ENCODE measurements at regions not wholly inside any gene's neighbourhood (a gene's known extent, or its start where the extent isn't known, plus 50 kb on each side); places are given as distances from the start of the nearest gene placed in this dataset.
"Not testable (repeated sequence)": the region's sequence is repeated elsewhere in the genome, so short reads cannot be mapped to it uniquely, and the experiment has no call there.

DNA sequence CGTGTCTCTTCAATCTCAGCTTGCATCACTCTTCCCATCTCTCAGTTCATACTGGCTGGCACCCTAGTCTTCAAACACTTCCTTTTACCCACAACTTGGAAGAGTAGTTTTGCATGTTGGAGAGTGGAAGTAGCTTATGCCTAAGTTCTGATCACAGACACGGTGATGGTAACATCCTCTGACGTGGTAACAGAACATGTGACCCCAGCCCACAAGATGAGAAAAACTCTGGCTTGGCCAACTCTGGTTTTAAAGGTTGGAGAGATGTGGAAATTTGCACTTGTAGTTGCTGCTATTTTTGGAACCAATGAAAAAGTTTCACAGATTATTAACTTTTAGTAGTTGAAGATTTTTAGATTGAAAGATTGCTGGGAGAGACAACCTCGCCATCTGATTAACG lies 155.4 kb upstream of the SLC35G4 start:
- no peak for DNase-seq

DNA sequence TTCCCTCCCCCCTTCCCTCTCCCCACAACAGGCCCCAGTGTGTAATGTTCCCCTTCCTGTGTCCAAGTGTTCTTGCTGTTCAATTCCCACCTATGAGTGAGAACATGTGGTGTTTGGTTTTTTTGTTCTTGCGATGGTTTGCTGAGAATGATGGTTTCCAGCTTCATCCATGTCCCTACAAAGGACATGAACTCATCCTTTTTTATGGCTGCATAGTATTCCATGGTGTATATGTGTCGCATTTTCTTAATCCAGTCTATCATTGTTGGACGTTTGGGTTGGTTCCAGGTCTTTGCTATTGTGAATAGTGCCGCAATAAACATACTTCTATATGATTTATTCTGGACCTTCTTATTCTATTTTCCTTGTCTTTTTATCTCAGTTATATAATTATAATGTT lies 165.2 kb upstream of the SLC35G4 start:
- DNase-seq, result not testable (repeated sequence)

DNA sequence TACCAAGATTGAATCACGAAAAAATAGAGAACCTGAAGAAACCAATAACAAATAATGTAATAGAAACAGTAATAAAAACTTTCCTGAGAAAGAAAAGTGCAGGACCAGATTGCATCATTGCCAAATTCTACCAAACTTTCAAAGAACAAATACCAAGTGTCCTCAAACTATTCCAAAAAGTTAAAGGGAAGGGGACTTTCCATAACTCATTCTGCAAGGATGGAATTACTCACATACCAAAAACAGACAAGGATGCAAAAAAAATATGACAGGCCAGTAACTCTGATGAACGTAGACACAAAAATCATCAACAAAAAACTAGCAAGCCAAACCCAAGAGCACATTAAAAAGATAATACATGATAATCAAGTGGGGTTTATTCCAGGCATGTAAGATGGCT lies 172.3 kb upstream of the SLC35G4 start:
- DNase-seq, result no peak

DNA sequence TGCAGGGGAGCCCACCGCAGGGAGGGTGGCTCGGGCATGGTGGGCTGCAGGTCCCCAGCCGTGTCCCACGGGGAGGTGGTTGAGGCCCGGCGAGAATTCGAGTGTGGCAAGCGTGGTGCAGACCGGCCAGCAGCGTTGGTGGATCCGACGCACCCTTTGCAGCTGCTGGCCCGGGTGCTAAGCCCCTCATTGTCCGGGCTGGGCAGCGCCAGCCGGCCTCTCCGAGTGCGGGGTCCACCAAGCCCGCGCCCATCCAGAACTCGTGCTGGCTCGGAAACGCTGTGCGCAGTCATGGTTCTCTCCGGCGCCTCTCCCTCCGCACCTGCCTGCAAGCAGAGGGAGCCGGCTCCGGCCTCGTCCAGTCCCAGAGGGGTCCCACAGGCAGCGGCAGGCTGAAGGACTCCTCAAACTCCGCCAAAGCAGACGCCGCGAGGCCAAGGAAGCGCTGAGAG lies 177.0 kb upstream of the SLC35G4 start:
- no peak for DNase-seq

DNA sequence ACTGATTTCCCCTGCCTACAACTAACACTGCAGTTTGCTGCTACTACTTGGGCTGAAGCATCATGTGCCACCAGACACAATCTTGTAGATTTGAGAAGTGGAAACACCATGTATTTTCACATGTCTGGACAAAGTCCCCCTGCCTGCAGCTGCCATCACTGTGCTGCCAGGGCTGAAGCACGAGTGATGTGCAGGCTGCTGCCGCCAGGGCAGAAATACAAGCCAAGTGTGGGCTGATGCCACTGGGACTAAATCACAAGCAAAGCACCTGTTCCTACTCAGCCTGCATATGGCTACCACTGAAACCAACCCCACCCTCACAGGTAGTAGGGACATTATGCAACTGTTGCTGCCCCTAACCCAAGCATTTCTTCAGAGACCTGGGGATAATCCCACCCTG lies 179.5 kb upstream of the SLC35G4 start:
- no peak for DNase-seq

DNA sequence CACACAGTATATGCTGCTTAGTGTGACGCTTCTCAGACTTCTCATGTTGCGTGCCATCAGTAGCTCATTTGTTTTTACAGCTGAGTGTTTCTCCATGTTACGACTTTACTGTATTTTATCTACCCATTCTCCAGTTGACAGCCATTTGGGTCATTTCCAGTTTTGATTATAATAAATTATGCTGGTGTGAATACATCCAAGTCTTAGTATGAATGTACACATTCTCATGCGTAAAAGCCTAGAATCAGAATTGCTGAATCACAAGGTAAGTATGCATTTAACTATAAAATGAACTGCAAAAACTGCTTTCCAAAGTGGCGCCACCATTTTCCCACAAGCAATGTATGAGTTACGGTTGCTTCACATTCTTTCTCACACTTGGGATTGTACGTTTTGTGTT lies 184.2 kb upstream of the SLC35G4 start:
- DNase-seq, result no peak

DNA sequence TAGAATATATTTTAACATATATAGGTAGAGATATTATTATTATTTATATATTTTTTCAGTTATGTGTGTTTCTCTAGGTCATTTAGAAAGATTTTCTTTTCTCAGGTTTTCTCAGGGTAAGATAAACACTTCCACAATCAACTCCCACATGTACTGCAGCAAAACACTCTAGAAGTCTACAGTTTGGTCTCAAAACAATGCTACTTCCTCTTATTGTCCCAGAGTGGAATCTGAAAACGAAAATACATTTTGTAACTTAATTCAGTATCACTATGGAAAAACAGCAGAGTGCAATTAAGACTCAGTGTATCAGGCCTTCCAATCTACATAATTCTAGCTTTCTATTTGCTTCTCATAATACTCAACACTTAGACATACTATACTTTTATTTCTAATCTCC lies 190.1 kb upstream of the SLC35G4 start:
- no peak for DNase-seq

DNA sequence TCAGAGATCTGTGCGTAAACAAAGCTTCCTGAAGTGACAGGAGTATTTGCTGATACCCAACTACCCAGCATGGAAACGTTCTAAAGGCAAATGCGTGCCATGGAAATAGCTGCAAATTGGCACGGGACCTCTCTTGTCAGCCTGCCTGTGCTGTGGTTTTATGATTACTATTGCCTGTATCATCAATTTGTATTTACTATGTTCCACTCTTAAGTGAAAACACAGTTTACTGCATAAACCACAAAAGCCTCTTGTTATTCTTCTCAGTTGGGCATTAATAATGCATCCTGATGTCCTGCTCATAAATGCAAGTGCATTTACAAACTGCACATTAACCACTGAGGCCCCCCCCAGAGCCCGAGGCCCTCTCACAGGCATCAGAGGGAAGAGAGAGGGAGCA lies 196.6 kb upstream of the SLC35G4 start:
- no peak for DNase-seq

DNA sequence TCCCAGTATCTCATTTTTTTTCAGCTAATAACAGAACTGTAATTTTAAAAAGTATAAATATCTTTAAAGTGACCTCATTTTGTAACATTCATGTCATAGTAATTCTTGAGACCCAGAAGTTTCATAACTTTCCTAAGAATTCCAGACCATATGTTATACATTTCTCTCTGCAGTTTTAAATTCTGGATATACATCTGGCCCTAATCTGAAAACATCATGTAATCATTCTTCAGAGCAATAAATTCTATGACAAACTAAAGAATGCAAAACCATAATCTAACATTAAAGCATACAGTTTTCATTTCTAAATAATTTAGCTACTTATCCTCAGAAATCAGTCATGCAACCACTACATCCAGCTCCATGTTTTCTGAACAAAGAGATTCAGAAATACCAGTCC lies 198.3 kb upstream of the SLC35G4 start:
- no peak for DNase-seq

DNA sequence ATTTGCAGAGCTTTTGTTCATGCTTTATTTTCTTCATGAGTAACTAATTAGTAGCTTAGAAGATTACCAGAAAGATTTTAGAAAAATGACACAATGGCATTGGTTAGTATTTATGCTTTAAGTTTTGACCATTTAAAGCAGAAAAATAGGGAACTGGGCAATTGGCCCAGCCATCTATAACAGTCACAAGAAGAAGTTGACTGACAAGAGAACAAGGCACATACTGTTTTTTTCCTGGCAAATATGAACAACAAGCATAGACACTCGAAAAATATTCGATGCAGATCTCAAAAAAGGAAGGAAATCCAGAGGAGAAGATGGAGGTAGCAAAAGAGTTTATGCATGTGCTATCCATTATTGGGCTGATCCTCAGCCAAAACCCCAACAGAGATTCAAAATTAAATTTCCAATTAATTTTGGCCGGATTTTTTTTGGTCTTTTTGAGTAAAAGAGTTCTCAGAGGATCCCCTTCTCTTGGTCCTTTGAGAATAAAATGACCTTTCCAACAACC lies 200.8 kb upstream of the SLC35G4 start:
- DNase-seq, result no peak

DNA sequence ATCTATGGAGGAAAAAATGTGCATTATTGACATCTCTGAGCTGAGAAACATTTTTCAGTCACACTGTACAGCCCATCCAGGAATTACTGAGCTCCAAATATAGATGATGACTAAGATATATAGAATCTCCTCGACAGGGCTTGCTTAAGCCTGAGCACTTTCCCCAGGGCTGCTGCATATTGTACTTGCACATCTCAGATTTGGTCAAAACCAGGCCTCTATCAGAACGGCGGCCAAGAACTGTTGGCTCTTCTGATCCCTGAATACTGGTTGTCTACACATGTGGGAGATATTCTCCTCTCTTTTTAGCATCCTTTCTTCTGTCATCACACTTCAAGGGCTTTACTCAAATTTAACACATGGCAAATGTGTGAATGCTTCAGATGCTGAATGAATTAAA lies 201.5 kb upstream of the SLC35G4 start:
- no peak for DNase-seq

DNA sequence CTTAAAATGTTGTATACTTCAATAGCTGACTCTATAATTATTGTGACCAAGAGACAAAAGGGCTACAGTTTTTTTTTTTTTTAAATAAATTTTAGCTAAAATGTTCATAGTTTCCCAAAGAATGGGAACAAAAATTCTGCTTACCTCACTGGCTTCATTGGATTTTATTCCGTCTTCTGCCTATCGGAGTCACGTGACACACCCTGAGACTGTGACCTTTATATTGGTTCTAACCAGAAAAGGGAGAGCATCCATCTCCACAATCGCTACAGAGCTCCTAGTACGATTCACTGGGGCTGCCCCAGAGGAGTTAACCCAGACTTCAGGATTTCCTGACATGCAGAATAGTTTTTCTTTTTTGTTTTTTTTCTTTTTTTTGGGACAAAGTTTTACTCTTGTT lies 203.6 kb upstream of the SLC35G4 start:
- no peak for DNase-seq

DNA sequence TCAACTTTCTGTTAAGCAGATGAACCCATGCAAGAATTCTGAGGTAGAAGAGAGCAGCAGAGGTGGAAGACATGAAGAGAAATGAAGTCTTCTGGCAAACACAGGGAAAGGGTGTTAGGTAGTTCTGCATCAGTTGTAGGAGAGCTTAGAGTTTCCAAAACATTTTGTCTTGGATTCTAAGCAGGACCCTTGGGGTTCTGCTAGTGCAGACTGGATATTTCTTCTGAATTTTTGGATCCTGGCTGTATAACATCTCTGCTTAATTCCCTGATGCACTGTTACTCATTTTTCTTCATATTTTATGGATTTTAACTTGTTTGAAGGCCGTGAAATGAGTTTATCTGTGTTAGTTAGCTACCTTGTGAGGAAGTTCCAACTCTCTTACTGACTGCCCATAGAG lies 208.7 kb upstream of the SLC35G4 start:
- no peak for DNase-seq

DNA sequence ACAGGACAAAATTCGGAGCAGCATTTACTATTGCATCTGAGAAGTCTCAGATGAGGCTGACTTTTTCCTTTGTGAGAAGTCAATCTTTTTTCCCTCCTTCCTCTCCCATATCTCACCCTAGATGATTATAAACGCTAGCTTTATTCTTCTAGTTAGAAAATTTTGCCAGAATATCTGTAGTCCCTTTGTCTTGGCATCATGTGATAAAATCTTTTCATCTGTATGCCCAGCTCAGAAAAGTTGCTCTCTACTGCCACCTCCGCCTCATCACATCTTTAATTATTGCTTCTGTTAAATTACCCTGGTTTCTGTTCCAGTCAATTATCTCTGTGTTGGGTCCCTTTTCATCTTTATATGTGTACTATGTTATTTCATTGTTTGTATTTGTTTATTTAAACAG lies 210.8 kb upstream of the SLC35G4 start:
- DNase-seq, result no peak

DNA sequence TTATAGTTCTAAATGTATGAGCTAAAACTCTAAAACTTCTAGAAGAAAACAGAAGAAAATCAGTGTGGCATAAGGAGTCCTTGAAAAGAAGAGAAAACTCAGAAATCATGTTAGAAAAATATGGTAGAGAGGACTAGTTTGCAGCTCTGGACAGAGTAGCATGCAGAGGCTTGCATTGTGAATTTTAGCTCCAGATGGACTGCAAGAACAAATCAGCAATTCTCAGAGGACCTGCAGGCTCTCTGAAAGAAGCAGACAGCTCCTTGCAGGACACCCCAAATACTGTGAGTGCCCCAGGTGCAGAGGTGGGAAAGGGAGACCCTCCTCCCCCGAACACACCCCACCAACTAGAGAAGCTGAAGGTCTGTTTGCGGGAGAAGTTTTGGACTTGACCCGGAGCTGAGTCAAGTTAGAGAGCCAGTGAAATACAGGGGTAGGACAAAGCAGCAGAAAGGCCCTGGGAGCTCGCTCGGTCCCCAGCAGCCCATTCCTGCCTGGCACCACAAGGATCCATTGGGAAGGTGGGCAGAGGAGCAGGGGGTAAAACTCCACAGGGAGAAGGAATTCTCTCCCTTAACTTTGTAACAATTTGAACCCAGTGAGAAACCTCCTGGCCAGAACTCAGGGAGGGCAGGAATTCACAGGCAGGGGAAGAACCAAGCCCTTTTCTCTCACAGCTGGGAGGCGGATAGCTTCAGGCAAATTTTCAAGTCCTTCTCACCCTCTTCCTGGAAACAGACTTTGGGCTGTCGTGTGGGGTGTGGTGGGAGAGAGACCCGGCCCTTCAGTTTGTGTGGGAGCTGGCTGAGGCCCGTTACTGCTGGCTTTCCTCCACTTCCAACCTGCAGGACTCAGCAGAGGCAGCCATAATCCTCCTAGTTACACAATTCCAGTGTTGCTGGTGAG lies 216.2 kb upstream of the SLC35G4 start:
- no peak for DNase-seq

DNA sequence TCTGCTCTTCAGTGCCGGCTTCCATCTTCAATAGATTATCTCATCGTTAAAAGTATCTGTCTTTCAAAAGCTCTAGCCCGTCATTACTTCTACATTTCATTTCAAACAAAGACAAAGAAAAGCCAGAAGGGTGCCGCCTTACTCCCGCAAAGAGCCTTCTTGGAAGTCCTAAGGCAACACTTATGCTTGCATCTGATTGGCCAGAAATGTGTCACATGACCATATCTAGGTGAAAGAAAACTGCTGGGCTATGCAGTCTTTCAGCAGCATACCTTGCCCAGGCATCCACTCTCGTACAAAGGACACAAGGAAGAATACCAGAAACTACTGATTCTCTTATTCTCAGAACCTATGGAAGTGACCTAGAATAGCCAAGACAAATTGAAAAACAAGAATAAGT lies 217.1 kb upstream of the SLC35G4 start:
- DNase-seq, result no peak

DNA sequence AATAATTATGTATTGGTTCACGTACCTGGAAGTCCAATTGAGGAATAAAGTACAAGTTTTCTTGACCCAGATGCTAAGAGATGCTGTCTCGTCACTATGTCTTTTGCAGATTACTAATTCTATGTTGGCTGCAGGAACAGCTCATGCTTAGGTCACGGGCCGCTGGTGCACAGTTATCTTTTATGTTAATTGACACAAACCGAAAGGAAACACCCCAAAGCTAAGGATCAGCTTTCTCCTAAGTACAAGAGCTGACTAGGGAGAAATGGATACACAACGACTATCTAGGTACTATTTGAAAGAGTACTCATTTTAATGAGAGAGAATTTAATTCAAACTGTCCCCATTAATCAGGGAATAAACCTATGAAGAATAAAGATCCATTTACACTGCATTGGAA lies 217.7 kb upstream of the SLC35G4 start:
- DNase-seq, result no peak

DNA sequence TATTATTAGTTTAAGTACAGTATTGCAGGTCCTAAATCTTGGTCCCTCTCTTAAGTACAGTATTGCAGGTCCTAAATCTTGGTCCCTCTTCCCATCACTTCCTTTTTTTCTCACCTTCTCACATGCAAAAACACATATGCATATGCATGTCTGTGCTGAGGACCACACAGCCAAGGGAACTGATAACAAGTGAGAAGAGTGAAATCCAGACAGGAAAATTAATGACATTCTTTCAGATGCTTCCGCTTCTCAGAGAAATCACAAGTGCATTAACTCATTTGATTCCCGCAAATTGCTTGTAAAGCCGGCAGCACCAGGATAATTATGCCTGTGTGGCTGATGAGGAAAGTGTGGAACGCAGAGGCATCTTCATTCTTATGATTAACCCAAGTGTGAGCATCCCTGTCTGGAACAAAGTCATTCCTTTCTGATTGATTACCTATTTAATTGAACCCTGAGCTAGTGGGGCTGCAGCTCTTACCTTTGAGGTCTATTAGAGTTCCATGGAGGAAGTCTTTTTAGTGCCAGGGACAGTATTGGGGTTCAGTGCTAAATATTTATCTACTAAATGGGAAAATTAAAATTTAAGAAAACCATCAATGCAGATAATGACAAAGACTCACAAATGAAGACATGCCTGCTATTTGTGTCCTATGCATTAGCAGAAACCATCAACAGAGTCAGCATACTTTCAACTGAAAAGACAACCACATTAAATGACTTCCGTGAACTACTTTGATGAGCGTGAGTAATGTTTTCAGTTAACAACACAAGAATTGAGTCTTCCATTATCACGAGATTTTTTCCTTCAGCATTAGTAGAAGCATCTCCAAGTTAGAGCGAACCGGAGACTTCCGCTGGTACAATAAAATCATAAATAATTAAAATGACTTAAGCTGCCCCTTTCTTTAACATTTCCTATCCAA lies 220.4 kb upstream of the SLC35G4 start:
- no peak for DNase-seq

DNA sequence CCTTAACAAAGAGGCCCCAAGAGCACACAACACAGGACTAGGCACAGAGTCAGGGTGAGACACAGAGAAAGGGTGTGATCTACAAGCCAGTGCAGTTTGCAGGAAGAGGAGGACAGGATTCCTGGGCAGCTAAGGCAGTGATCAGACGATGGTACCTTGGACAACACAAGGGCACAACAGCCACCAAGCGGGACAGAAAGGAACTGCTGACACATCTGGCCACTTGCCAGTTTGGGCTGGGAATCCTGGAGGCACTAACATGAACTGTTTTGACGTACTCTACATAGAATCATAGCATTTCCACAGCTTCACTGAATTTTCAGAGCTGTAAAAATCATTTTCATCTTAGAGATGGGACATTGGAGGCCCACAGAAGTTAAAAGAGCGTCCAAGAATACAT lies 221.5 kb upstream of the SLC35G4 start:
- no peak for DNase-seq

DNA sequence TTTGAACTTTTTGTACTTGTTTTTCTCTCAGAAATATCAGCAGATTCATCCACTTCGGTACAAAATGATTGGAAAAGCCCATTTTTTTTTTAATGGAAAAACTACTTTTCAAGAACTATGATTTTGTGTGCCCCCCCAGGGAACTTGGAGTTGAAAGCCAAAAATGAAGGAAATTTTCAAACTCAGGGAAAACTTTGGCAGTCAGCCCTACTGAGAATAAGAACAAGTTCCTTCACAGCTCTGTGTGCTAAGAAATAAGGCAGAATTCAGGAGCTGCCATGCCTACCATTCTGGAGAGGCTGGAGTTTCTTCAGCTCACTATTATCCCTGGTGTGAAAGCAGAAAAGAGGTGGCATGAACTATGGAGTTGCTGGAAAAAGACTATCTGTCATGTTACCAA lies 226.0 kb upstream of the SLC35G4 start:
- DNase-seq, result no peak

DNA sequence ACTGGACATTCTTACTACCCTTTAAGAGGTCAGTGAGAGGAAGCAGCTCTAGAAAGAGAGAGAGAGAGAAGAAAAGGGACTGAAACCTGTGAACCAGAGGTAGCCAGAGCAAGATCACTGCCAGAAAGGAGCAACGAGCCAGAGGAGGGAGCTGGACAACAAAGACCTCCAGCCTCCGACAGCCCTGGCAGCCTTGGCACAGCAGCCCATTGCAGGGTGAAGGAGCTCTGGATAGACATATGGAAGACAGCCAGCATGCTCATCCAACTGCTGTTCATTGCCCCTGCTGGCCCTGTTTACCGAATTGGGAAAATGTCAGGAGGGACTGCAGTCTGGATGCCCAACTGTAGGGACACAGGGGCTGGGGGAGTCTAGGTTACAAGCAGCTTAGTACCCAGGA lies 228.4 kb upstream of the SLC35G4 start:
- DNase-seq, result no peak

DNA sequence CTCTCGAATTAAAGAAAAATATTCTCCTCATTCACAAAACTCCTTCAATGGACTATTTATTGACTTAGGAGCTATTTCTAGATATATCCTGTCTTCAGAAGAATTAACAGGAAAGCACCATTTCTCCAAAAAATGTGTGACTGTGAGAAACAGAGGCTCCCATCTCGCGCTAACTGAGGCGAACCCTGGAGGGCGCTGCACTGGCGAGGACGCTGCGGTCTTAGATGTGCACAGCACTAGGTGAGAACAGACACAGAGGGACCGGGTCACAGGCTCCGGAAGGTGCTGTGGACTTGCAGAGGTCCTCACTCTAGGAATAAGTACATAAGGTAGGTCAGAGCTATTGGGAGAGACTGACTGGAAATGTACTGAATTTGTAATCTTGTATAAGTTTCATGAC lies 229.7 kb upstream of the SLC35G4 start:
- DNase-seq, result no peak

DNA sequence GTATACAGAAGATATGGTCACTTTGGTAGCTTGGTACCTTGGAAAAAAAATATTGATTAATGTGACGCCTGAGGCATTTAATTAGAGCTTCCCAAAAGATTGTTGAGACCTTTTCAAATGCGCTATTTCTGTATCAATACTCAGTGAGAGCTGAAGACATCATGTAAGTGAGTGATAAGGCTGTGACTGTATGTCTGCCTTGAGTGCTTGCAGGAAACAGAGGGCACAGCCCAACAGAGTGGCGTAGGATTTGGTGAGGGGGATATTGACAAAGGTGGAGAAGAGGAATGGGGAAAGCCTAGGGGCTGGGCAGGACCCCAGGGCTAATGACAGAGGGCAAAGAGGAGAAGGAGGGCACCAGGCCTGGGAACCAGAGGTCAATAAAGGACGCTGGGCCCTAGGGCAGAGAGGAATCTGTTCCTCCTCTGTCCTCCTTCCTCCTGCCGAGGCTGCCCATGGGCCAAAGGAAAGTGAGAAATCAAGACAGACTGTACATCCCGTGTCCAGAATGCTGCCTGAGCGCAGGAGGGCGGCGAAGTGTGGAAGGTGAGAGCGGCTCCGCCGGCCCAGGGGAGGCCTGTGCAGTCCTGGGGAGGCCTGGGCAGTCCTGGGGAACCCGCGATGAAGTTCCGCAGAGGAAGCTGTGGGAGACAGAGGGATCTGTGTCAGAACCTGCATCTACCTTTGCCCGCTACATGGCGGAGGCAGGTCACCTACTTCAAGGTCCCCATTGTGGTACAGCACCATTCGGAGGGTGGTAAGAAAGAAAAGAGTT lies 228.6 kb upstream of the PIEZO2 start:
- DNase-seq, result no peak

Measured in CD4-positive, alpha-beta T cell treated with Interferon alpha-2 for 1 hour (primary cell).